ENCODE measurements at regions not wholly inside any gene's neighbourhood (a gene's known extent, or its start where the extent isn't known, plus 50 kb on each side); places are given as distances from the start of the nearest gene placed in this dataset.

DNA sequence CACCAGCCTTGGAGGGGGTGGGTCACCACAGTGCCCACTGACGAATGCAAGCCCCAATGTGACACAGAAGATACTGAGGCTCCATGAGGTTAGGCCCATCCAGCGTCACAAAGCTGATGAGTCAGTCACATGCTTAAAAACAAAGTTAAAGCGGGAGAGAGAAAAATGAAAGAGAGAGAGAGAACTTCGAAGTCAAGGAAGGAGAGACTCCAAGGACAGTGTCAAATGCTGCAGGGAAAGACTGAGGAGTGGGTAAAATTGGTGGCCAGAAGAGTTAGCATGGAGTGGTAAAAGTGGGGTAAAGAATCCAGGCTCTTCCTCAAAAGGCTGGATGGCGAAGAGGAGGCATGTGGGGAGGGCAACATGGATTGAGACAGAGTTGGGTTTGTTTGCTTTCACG, 201.9 kb upstream of the CCDC150 start (continued):
- peak; percentile 72 for TF ChIP-seq MGA (IDR thresholded peaks at IDR 0.05)
